Keratinocyte (primary cell): ENCODE measurements at regions not wholly inside any gene's neighbourhood (a gene's known extent, or its start where the extent isn't known, plus 50 kb on each side); places are given as distances from the start of the nearest gene placed in this dataset.

Experiments used
- EZH2 ChIP-seq: IDR thresholded peaks from one replicate; pipeline ENCODE4 v1.6.1; 2012; ENCODE audit warnings: inconsistent platforms, mild to moderate bottlenecking, low read length, moderate library complexity
- TF ChIP-seq, protein P1 (sequence below), 3 experiments: IDR thresholded peaks in 1 of 3; conservative IDR thresholded peaks in 1 of 3; optimal IDR thresholded peaks in 1 of 3; 2 replicates in 2 of 3; 3 replicates in 1 of 3; pipeline versions ENCODE3 to v1.5.1; 2011; ENCODE audit warnings: low read length in 3 of 3, mild to moderate bottlenecking in 3 of 3, moderate library complexity in 2 of 3, control low read depth in 1 of 3, inconsistent platforms in 1 of 3; ENCODE audit not compliant: insufficient read depth in 2 of 3; ENCODE audit errors: extremely low read depth in 1 of 3

DNA sequence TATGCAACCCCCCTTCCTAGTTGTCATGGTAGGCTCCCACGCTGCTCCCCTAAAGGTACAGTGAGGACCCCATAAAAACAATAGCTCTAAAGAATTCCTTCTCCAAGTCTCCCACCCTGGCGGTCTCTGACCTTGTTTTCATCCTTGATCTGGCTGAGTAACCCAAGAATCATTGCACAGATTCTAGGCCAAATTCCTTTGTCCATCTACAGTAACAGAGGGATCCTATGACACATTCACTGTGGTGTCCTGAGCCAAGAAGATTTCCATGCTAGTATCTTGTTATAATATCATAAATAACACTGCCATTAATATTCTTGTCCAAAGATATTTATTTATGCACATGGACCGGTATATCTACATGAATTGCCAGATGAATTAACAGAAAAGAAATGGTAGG, 240.2 kb downstream of the CYP26B1 start:
- TF ChIP-seq, protein P1, sequence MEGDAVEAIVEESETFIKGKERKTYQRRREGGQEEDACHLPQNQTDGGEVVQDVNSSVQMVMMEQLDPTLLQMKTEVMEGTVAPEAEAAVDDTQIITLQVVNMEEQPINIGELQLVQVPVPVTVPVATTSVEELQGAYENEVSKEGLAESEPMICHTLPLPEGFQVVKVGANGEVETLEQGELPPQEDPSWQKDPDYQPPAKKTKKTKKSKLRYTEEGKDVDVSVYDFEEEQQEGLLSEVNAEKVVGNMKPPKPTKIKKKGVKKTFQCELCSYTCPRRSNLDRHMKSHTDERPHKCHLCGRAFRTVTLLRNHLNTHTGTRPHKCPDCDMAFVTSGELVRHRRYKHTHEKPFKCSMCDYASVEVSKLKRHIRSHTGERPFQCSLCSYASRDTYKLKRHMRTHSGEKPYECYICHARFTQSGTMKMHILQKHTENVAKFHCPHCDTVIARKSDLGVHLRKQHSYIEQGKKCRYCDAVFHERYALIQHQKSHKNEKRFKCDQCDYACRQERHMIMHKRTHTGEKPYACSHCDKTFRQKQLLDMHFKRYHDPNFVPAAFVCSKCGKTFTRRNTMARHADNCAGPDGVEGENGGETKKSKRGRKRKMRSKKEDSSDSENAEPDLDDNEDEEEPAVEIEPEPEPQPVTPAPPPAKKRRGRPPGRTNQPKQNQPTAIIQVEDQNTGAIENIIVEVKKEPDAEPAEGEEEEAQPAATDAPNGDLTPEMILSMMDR (optimal IDR thresholded peaks at IDR 0.05 in 1 of 3, IDR thresholded peaks at IDR 0.05 in 1 of 3, conservative IDR thresholded peaks at IDR 0.05 in 1 of 3; ENCODE audit: extremely low read depth in 1 of 3, insufficient read depth in 2 of 3, low read length in 3 of 3), result no peak
- no peak for TF ChIP-seq EZH2
